ENCODE measurements at regions not wholly inside any gene's neighbourhood (a gene's known extent, or its start where the extent isn't known, plus 50 kb on each side); places are given as distances from the start of the nearest gene placed in this dataset.
A peak's percentile ranks its signal among the peaks of the same experiment; 100 is the strongest.

DNA sequence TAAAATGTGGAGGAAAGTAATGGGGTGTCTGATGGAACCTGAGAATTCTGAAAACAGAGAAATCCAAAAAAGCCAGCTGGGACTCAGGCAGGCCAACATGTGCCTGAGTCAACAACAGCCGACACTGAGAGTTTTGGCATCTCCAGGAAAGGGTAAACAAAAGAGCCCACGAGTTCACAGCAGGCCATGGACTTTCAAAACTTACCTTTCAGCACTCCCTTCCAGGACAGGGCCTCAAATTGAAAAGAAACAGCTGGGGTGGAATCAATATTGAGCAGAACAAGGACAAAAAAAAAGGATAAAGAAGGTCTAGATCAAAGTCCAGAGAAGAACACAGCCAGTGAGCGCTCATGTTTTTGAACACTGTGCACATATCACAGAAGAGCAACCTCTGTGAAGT is 735.4 kb upstream of the GRM7 start:
- no peak for DNase-seq

DNA sequence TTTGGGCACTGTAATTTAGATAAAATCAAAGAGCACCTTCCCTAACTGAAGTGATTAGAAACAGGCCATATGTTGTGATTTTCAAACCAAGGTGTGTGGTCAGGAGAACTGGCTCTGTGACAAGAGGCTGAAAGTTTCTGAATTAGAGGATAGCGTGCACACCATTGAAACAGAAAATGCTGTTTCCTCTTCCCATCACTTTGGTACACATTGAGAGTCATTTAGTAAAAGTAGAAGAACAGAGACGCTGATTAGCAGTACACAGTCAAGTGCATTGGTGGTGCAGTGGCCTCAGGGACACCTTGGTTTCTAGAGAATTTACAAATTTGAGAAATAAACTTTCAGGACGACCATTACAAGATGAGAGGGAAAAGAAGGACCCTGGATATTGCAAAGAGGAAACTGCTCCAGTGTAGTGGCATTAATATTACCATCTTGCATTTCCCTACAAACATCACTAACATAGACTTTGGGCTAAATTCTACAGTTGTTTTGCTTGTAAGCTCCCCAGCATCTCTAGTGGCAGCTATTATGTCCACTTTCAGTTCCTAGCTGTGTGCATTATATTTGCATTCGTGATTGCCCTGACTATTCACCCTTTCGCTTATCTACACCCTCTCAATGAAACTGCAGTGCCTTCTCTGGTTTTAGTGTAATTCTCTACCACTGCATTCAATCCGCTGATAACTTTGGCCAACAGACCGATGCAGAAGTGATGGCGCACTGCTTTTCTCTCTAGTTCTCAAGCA is 728.1 kb upstream of the GRM7 start:
- no peak for DNase-seq

DNA sequence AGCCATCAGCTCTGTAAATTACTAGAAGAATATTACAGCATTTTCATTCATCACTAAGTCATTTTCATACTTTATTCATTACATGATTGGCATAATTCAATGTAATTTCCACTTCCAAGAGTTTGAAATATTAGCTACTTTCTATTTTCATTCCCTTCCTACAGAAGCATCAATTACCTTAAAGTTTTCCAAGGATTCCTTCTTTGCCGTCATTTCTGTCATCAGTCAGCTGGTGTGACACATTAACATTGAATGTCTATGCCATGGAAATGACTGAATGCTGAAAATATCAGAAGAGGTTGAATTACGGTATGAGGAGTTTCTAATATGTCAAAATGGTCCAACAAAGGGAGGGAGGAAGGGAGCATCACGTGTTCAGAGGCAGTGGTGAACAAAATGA is 718.2 kb upstream of the GRM7 start:
- no peak for DNase-seq

DNA sequence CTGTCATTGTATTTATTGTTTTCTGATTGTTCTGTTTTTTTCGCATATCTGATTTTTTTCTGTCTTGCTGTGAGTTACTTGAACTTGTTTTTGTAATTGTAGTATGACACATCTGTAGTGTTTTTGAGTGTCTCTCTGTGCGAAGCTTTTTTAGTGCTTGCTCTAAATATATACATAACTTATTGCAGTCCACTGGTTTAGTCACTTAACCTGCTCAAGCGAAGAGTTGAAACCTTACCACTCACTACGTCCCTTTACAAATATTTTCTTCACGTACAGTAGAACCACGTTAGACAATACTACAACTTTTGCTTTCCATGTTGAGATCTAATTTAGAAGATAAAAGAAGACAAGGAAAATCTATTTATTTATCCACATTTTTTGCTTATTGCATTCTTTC is 713.0 kb upstream of the GRM7 start:
- DNase-seq = no peak

DNA sequence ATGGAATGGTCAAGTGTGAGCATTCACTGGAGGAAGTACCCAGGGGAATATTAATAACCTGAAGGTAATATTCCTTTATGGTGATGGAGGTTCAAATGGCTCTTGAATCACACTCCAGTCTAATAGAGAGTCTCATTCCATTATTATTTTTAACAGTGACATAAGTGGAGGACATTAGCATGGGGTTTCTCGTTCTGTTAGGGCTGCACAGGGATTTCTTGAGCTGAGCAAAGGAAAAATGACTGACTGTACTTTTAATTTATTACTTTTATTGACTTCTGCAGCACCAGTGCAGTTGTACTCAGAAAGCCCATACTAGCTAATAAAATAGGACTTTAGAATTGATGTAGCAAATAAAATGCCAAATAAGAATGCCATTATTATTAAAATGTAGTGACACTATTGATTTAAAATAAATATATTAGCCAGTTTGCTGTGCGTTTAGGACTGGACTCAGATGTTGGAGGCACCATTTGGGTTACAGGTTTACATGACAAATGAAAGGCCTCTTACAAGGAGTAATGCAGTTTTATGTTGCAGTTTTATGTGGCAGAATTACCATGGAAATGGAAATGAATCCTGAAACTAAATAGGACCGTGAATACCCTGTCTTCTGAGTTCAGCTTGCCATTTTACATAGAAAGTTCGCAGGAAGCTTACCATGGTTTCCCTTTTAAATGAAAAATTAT is 705.1 kb upstream of the GRM7 start:
- DNase-seq = no peak

DNA sequence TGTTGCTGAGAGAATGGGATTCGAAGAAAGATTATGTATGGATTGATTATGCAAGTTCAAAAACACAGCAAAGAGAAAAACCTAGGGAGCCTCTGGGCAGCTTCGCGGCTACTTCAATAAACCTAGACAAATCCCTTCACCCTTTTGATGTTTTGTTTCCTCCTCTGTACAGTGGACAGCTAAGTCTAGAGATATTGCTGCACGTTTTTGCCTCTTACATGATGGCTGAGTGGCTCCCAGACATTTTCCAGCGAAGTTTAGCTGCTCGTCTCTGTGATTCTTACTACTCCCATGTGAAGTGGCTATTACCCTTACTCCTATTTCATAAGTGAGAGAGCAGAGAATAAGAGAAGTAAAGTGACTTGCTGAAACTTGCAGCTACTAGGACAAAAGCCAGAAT is 695.0 kb upstream of the GRM7 start:
- DNase-seq = no peak

DNA sequence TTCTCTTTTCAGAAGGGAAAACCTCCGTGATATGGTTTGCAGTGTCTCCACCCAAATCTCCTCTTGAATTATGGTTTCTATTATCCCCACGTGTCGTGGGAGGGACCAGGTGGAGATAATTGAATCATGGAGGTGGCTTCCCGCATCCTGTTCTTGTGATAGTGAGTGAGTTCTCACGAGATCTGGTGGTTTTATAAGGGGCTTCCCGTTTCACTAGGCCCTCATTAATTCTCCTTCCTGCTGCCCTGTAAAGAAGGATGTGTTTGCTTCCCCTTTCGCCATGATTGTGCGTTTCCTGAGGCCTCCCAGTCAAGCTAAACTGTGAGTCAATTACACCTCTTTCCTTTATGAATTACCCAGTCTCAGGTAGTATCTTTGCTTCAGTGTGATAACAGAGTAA is 692.7 kb upstream of the GRM7 start:
- DNase-seq = no peak

DNA sequence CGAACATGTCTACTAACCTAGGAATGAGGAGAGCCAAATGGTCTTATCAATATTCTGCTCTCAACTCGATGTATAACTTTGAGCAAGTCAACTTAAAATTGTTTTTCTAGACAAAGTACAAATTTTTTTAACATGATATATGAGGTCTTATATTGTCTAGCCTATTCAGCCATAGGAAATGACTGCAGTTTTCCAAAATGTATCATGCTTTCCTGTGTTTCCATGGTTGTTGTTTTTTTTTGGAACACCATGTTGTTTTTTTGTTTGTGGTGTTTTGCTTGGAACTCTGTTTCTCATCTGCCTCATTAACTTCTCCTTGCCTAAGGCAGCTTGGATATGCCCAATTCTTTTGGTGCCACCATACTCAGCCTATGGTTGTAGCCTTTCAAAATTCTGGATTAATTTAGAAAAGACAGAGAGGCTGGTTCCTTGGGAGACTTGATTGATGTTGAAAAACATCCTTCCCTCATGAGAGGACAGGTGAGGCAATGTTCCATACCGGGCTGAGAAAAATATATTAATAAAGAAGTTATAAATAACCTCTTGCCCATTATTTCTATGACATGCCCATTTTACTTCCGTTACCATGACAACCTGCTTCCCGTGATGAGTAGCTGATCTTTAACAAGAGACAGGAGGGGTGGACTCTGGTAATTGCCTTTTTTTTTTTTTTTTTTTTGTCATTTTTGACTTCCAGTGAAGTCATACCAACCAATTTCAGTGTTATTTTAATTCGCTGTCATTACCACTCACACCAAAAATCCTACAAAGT is 687.9 kb upstream of the GRM7 start:
- no peak for DNase-seq

DNA sequence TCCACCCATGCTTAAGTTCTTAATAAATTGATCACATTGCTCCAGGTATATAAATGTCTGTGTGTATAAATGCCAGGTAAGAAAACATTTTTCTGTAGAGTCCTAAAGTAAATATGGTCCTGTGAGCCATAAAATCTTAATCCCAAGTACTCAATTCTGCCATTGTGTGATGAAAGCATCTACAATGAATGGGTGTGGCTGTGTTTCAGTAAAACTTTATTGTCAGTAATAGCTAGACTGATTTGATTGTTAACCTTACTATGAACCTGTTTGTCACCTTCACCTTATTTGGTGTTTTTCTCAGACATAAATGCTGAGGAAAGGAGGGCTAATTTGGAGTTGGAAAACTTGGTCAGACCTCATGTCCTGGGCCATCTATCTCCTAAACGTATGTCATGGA is 683.5 kb upstream of the GRM7 start:
- no peak for DNase-seq

DNA sequence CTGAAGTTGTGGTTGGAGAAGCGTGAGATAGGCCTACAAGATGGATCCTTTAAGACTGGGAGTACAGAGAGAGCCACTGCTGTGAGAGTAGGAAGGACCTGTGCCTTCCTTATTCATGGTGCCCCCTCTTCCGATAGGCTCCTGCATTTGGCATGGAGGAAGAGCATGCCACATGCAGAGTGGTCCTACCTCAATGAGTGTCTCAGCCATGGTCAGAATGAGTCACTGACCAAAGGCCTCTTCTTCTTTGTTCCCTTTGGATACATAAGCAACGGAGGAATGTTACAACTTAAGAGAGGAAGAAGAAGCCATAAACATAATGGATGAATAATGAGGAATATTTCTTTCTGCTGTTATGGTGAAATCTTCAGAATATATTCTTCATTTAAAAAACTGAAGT is 681.2 kb upstream of the GRM7 start:
- DNase-seq = no peak

DNA sequence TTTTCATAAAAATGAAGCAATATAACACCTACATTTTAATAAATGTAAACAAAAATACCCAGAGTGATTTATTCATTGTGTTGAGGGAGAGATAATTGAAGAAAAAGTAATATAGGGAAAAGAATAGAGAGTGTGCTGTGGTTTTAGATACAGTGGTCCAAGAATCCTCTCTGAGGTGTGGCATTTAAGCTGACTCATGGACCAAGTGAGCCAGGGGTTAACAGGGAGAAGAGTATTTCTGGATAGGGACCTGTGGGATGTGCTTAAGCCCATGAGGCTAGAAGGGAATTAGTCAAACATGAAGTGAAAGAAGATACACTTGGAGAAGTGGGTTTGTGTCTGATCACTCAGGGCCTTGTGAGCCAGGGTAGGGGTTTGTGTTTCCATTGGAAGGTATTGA is 680.7 kb upstream of the GRM7 start:
- DNase-seq = no peak

DNA sequence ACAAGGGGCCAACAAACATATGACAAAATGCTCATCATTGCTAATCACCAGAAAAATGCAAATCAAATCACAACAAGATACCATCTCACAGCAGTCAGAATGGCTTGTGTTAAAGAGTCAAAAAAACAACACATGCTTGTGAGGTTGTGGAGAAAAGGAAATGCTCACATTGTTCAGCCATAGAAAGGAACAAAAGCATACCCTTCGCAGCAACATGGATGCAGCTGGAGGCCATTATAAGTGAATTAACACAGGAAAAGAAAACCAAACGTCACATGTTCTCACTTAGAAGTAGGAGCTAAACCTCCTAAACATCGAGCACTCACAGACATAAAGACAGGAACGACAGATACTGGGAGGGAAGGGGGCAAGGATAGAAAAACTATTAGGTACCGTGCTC is 678.4 kb upstream of the GRM7 start:
- no peak for DNase-seq

DNA sequence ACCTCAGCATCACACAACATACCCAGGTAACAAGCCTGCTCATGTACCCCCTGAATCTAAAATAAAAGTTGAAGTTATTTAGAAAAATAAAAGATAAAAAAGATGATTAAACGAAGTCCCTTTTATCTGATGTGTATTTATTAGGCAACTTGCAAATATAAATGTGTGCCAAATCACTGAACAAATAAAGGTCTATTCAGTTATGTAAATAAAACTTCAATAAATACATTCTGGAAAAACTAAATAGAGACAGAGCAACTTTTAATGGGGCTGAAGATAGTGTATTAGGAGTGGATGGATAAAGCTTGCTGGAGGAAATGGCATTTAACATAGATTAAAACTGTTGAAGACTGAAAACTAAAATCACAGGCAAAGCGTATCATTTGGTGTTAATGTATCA is 678.0 kb upstream of the GRM7 start:
- no peak for DNase-seq

DNA sequence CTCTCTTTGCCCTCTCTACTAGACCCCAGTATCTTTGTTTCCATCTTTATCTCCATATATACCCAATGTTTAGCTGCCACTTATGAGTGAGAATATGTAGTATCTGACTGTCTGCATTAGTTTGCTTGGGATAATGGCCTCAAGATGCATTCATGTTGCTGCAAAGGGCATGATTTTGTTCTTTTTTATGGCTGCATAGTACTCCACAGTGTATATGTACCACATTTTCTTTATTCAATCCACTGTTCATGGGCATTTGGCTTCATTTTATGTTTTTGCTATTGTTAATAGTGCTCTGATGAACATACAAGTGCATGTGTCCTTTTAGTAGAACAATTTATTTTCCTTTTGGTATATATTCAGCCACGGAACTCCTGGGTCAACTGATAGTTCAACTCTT is 671.5 kb upstream of the GRM7 start:
- DNase-seq = no peak

DNA sequence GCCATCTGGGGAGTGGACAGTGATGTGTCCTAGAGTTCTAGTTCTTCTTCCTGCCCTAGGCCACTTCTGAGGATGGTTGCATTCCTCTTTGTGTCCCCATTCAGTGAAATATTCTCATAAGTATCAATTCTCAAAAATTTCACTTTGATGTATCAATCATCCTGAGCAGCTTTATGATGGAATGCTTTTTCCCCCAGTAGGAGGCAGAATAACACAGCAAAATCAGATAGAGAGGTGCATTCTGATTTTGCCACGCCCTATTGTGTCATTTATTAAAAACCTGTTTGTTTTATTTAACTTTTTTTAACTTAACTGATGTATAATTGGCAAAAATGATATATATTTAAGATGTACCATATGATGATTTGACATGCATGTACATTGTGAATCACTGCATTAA is 656.0 kb upstream of the GRM7 start:
- DNase-seq = no peak

DNA sequence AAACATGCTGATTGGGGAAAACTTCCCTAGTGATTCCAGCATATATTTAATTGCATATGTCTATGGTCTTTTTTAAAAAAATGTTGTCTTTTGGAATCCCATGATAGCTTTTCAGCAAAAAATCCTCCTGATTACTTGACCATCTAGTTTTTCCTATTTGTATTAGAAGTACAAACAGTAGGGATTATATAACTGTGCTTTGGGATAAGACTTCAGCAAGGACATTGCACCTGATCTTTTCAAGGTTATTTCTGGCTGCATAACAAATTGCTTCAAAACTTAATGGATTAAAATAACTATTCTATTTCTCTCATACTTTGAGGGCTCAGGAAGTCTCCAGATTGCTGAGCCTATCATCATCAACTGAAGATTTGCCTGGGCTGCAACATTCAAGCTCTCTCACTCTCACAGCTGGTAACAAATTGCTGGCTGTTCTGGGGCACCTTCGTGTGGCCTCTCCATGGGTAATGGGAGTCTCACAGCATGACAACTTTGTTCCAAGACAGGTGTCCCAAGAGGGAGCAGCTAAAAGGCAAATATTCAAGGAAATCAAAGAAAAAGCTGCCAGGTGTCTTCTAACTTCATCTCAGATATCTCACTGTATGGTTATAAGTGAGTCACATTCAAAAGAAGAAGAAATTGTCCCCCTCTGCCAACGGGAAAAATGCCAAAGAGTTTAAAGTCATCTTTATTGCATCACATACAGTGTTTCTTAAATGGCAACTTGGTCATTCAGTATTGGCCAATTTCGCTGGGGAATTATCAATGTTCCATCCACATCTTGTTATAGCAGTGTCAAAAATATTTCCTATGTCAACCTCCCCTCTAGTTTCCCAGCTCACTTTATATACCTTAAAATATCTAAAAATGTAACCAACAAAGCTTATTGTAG is 644.5 kb upstream of the GRM7 start:
- peak in 1 of 2 experiments; percentile 45 for DNase-seq

DNA sequence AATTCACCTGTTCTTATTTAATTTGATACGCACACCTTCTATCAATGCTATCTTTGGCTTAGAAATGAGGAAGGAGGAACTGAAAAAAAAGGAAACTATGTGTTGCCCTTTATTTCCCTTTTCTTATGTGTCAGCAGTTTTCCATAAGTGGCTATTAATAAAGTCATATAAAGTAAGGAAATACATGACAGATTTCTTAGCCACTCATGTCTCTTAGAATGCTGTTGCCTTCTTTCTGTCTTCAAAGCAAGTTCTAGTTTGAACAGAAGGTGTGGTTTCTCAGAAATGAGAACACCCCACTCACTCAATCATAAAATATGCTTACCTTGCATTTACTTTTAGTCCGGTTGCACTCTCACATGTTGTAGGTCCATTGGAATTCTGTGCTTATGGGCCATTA is 640.5 kb upstream of the GRM7 start:
- no peak for DNase-seq

DNA sequence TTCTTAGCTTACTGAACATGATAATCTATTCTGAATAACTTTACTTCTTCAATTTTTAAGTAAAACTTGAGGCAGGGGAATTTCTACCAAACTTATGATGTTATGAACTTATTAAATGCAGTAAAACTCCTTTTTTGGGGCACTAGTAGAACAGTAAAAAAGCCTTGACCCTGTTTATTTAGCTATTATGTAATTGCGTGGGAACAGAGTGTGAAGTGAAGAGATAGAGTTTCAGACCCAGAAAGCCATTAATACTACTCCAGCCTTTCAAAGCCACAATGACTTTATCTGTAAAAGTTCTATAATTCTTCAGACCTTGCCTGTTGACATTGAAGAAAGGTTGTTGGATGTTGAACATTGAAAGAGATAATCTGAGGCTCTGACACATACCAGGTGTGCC is 638.8 kb upstream of the GRM7 start:
- DNase-seq = no peak

DNA sequence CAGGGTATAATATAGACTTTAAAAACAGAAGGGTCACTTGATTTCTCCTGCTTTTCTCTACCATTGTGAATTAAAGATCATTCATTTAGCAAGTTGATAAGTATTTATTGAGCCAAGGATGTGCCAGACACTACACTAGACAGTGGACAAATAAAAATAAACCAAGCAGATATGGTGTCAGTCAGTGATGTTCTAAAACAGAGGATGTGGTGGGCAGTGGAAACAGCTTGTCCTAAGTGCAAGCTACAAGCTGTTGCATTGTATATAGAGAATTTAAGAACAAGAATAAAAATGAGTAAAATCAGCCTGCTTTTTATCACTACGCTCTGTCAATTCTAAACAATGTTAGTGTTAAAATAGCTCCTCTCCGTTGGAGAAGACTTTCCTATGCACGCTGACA is 637.3 kb upstream of the GRM7 start:
- DNase-seq = no peak

DNA sequence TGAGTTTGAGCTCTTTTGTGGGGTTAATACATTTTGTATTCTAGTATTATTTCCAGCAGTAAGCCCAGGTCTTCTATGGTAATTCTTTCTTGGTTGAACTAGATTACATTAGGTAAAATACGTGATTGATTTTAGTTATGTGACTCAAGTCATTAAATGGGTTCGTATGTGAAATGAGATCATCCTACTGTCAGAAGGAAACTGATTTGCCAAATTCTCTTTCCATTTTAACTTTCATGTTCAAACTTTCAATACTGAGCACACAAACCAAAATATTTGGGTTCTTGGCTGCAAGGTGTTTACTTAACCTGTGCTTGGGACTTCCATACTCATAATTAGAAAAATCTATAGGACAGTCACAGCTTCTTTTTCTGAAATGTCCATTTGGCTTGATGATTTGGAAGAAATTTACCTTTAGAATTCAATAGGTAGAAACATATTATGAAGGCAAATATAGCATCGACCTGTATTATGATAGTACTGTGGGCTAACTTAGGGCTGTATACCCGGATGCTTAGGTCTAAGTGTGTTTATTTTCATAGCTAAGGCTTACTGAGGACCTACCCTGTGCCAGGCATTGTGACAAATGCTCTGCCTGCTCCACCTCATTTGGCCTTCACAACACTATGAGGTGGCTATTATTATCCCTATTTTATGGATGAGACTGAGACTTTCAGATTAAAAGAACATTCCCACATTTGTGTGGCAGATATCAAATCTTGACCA is 631.8 kb upstream of the GRM7 start:
- DNase-seq = no peak

DNA sequence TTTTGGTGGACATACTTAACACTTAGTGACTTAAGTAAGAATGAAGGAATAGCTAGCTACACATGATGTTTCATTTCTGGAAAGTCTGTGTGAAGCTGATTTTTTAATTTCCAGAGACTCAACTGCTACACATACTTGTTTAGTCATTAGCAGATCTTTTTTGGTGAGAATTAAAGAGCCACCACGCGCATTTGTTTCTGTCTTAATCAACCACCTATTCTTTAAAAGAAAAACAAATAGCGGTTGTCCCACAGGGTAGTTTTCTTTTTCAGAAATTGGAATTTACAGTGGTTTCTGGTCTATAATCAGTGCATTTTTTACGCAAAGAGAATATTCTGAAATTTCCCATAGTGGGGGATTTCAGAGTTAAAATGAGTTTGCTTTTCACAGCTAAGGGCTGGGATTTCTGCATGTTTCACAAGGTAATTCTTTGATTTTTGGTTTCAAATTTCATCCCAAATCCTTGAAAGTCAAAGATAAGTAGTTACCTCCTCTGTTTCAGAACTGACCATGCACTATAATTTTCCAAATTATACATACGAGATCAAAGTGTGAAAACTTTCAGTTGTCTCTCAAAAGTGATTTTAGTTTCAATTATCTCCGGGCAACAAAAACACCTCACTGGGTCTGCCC is 631.0 kb upstream of the GRM7 start:
- DNase-seq = no peak

DNA sequence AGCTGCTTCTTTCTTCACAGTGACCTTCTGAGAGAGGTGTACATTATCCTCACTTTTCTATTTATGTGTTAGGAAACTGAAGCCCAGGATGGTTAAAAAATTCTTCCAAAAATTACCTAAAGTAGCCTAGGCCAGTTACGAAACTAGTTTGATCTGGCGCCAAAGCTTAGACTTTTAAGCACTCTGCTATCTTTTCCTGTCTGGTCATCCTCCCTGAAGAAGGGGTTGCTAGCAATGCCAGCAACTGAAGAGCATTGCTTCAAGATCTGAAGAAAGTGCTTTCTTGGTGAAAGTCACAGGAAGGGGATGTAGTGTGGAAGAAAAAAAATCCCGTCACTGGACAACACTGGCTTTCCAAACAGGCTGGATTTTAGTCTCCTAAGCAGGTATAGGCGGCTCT is 618.8 kb upstream of the GRM7 start:
- DNase-seq = no peak
